Amygdala (tissue), 56 donors: ENCODE measurements at regions not wholly inside any gene's neighbourhood (a gene's known extent, or its start where the extent isn't known, plus 50 kb on each side); places are given as distances from the start of the nearest gene placed in this dataset.

ENCODE experiments used
- DNase-seq, 56 donors: peaks; one replicate each; lab custom pipeline; 2025; lab: John Stamatoyannopoulos, UW

GRCh38 chr7:47643716-47644400 lies 61.9 kb upstream of the TNS3 start:
- no peak for DNase-seq

DNA sequence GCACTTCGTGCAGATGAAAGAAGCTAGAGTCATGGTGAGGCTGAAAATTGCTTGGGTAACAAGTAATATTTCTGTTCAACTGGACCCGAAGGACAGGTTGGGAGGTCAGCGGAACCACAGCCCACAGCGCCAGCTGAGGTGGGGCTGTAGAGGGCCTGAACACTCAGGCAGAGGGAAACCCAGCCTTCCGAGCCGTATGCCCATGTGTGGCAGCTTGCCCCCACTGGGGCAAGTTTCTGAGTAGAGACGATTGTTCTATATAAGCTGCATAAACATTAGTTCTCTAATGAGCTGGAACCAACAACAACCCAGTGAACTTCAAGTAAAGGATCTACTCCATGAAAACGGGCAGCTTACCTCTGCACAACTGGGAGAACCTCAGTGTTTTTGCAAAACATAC lies 58.4 kb upstream of the TNS3 start:
- DNase-seq: no peak

GRCh38 chr7:47639495-47640110 lies 57.7 kb upstream of the TNS3 start:
- no peak for DNase-seq

- DNase-seq: peak in 6 of 56 donors; percentile 13 to 26 (median 18)
Measured at GRCh38 chr7:47638679-47639315, 56.9 kb upstream of the TNS3 start.

DNA sequence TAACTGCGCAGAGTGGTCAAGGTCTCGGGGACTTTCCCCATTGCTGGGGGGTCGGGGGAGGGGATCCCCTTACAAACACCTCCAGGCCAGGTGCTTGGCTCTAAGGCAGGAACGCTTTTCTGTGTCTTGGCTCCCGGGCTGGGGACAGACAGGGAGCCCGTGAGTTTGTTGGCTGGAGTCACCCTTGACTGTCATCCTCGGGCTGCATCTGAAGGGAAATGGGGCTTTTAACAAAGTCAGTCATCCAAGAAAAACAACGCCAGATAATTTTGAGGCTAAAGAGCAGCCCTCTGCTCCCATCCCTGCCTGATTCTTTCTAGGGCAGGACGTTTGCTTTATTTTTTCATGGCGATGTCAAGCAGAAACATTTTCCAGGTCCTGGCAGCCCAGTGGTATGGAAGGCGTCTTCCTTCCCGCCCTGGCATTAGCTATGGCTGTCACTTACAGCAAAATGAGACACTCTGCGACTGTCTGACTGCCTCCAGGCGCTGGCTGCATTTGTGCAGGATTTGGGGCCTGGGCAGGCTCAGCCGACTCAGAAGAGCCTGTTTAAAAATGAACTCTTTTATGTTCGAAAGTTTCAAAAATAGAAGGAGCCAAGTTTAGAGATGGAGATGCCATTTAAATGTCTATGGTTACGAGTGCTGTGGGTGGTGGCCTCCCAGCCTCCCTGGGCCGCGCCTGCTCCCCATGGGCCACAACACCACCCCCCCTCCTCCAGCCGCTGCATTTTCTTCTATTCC lies 54.7 kb upstream of the TNS3 start:
- peak in 2 of 56 donors; percentile 23 to 30 for DNase-seq

- no peak for DNase-seq
Measured at GRCh38 chr7:47636081-47636432, 54.1 kb upstream of the TNS3 start.

DNA sequence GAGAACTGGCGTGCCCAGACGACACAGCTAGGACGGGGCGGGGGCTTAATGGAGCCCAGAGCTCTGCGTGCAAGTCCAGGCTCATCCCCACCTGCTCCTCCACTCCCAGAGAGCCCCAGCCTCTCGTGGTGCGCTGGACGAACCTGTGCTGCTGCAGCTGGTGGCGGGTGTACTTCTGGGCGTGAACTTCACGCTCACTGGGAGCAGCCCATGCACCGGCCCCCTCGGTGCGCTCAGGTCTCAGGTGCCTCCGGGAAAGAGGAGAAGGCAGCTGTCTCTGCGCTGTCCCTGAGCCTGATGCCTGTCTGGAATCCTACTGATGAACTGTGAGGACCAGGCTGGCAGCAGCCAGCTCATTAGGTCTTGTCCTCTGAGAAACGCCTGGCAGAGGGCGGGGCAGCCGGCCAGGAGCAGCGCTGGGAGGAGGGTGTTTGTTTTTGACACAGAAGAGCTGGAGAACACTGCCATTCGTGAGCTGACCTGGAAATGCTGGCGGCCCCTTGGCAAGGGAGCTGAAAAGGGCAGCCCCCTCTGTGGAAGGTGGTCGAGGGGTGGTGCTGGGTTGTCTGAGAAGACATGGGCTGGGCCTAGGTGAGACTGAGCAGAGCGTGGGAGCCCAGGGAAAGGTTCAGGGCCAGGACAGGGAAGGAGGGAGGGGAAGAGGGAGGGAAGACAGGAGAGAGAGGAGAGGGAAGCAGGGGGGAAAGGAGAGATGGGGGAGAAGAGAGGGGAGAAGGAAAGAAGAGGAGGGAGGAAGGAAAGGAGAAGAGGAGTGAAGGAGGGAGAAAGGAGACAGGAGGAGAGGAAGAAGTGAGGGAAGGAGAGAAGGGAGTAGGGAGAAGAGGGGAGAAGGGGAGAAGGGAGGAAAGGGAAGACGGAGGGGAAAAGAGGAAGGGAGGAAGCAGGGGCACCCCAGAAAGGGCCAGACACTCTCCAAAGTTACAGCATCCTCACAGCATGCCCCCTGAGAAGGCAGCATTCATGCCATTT lies 53.5 kb upstream of the TNS3 start:
- peak in 11 of 56 donors; percentile 15 to 40 (median 29) for DNase-seq

DNA sequence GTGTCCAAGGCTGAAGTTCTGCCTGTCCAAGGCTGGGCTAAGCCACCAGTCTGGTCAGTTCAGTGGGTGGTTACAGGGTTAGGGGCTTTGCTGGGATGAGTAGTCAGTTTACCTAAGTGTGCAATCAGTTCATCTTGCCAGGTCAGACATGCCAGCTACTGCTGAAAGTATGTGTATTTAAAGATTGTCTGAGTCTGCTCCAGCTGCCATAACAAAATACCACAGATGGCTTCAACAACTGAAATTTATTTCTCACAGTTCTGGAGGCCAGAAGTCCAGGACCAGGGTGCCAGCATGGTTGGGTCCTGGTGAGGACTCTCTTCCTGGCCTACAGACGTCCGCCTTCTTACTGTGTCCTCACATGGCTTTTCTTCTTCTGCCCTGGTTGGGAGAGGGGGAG lies 52.4 kb upstream of the TNS3 start:
- no peak for DNase-seq

- no peak for DNase-seq
Measured at GRCh38 chr7:47633134-47633533, 51.2 kb upstream of the TNS3 start.
